GM18511 (cell line): ENCODE measurements at regions not wholly inside any gene's neighbourhood (a gene's known extent, or its start where the extent isn't known, plus 50 kb on each side); places are given as distances from the start of the nearest gene placed in this dataset.
"Not testable (repeated sequence)": the region's sequence is repeated elsewhere in the genome, so short reads cannot be mapped to it uniquely, and the experiment has no call there.

Source experiments
- ATAC-seq: cut with Tn5 transposase; IDR thresholded peaks from one replicate; pipeline ENCODE4 v1.9.1; 2021; ENCODE audit warnings: mild to moderate bottlenecking, moderate library complexity; ENCODE audit not compliant: unreplicated experiment

GRCh38 chr11:38461751-38462150 lies 1863.7 kb upstream of the RAG2 start:
- no peak for ATAC-seq

- no peak for ATAC-seq
These were observed 1862.9 kb upstream of the RAG2 start for GRCh38 chr11:38460896-38461295.

GRCh38 chr11:38460429-38460828 lies 1862.4 kb upstream of the RAG2 start:
- no peak for ATAC-seq

GRCh38 chr11:38456371-38456770 lies 1858.3 kb upstream of the RAG2 start:
- no peak for ATAC-seq

- ATAC-seq = no peak
These were observed 1850.2 kb upstream of the RAG2 start for GRCh38 chr11:38448284-38448683.

GRCh38 chr11:38446336-38446735 lies 1848.3 kb upstream of the RAG2 start:
- no peak for ATAC-seq

- ATAC-seq = no peak
These were observed 1840.1 kb upstream of the RAG2 start for GRCh38 chr11:38438091-38438490.

GRCh38 chr11:38425578-38425977 lies 1827.5 kb upstream of the RAG2 start:
- no peak for ATAC-seq

- no peak for ATAC-seq
These were observed 1825.0 kb upstream of the RAG2 start for GRCh38 chr11:38423042-38423441.

GRCh38 chr11:38416141-38416540 lies 1818.1 kb upstream of the RAG2 start:
- no peak for ATAC-seq

- no peak for ATAC-seq
These were observed 1813.1 kb upstream of the RAG2 start for GRCh38 chr11:38411149-38411548.

GRCh38 chr11:38402063-38402462 lies 1804.0 kb upstream of the RAG2 start:
- ATAC-seq = no peak

- no peak for ATAC-seq
These were observed 1794.1 kb upstream of the RAG2 start for GRCh38 chr11:38392176-38392575.

- ATAC-seq = no peak
These were observed 1786.5 kb upstream of the RAG2 start for GRCh38 chr11:38384568-38384967.

- no peak for ATAC-seq
These were observed 1767.2 kb upstream of the RAG2 start for GRCh38 chr11:38365274-38365673.

GRCh38 chr11:38356255-38356654 lies 1758.2 kb upstream of the RAG2 start:
- no peak for ATAC-seq

- no peak for ATAC-seq
These were observed 1747.2 kb upstream of the RAG2 start for GRCh38 chr11:38345286-38345685.

GRCh38 chr11:38341612-38342011 lies 1743.6 kb upstream of the RAG2 start:
- not testable (repeated sequence) for ATAC-seq

- no peak for ATAC-seq
These were observed 1741.9 kb upstream of the RAG2 start for GRCh38 chr11:38339835-38340440.

GRCh38 chr11:38338022-38338421 lies 1740.0 kb upstream of the RAG2 start:
- ATAC-seq = not testable (repeated sequence)

GRCh38 chr11:38332046-38332445 lies 1734.0 kb upstream of the RAG2 start:
- ATAC-seq = no peak

- ATAC-seq = no peak
These were observed 1732.5 kb upstream of the RAG2 start for GRCh38 chr11:38330578-38330977.
